ENCODE measurements at regions not wholly inside any gene's neighbourhood (a gene's known extent, or its start where the extent isn't known, plus 50 kb on each side); places are given as distances from the start of the nearest gene placed in this dataset.

DNA sequence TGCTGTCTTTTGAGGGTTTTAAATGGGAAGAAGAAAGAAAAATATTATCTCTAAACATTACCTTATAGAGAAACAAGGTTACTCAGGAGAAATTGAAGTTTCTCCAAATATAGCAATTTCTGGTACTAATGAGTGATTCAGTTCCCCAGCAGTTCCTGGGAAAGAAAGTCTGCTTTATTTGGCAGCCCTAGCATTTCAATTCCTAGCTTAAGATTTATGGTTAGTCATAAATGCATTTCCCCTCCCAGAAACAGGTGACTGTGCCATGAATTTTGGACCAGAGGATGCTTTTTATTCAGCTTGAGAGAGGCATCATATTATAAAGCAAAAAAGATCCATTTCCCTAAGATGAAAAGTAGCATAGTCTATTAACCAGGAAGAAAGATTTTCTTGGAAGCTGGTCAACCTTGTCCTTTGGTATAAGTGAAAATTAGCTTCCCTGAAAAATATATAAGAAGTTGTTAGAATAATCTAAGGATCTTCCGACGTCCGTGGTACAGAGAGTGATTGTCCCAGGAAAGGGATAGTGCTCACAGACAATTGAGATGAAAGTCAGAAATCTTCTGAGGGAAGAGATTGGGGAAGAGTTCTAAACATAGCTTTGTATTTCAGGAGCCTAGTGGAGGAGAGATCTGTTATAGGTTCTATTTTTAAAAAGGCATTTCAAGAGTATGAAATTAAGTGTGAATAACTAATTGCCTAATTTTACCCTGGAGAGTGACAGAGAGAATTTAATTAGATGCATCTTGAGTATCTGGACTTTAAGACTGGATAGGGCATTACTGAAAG is 164.9 kb downstream of the ESM1 start:
- no peak overlapping the region for H2AFZ ChIP-seq (ENCODE audit: low read length, unreplicated experiment)
- no peaks in the 10 kb centered on the region for H3K79me2 ChIP-seq (ENCODE audit: control insufficient read depth, insufficient read depth, low read length, unreplicated experiment)
- no peaks in the 10 kb centered on the region for H3K27me3 ChIP-seq (ENCODE audit: insufficient read depth, low read length)

DNA sequence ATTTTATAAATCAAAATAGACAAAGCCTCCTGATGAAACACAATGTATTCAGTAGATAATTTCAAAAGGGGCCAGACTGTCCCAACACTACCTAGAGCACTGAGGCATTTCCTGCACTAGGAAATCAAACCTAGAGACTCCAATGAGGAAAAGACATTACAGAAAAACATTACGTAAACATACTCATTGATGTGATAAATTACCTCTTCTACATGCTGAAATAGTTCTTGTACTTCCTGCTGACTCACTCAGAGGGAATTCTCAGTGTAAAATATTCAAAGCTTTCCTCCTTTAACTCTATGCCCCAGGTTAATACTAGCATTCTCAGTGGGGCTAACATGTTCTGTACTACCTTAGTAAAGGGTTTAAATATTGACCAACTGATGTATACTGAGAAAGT is 178.0 kb downstream of the ESM1 start:
- Histone ChIP-seq H3K36me3 (ENCODE audit: insufficient read depth, low read length) (no peaks in the 10 kb centered on the region), H3K79me2 (ENCODE audit: control insufficient read depth, insufficient read depth, low read length, unreplicated experiment) (no peaks in the 10 kb centered on the region), H3K4me3 (ENCODE audit: low read depth, low read length) (no peak overlapping the region), H2AFZ (ENCODE audit: low read length, unreplicated experiment) (no peak overlapping the region), H3K27ac (ENCODE audit: low read depth, low read length) (peak overlapping the region; percentile 61), H3K27me3 (ENCODE audit: insufficient read depth, low read length) (no peaks in the 10 kb centered on the region), H3K4me1 (ENCODE audit: control insufficient read depth, insufficient read depth, low read length, unreplicated experiment) (peaks cover 16% of the 10 kb centered on the region)

More for the DNA sequence above, 164.9 kb downstream of the ESM1 start:
- Histone ChIP-seq H3K36me3 (ENCODE audit: insufficient read depth, low read length) (no peaks in the 10 kb centered on the region), H3K27ac (ENCODE audit: low read depth, low read length) (no peak overlapping the region), H3K4me1 (ENCODE audit: control insufficient read depth, insufficient read depth, low read length, unreplicated experiment) (peaks cover 6% of the 10 kb centered on the region), H3K4me3 (ENCODE audit: low read depth, low read length) (no peak overlapping the region)

DNA sequence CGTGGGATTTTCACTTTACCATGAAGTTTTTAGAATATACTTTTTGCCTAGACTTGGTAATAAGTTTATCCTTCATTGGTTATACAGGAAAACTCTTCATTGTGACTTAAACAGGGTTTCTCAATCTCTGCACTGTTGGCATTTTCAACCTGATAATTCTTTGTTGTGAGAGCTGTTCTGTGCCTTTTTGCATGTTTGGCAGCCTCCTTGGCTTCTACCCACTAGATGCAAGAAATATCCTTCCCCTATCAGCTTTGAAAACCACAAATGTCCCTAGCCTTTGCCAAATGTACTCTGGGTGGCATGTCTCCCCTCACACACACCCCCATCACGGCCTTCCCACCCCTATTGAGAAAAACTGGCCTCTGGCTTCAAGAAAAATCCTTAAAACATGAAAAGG is 180.9 kb downstream of the ESM1 start:
- no peaks in the 10 kb centered on the region for H3K36me3 ChIP-seq (ENCODE audit: insufficient read depth, low read length)
- peaks cover 16% of the 10 kb centered on the region for H3K4me1 ChIP-seq (ENCODE audit: control insufficient read depth, insufficient read depth, low read length, unreplicated experiment)
- no peak overlapping the region for H3K4me3 ChIP-seq (ENCODE audit: low read depth, low read length)
- no peaks in the 10 kb centered on the region for H3K27me3 ChIP-seq (ENCODE audit: insufficient read depth, low read length)
- H3K79me2 ChIP-seq (ENCODE audit: control insufficient read depth, insufficient read depth, low read length, unreplicated experiment), result no peaks in the 10 kb centered on the region
- H2AFZ ChIP-seq (ENCODE audit: low read length, unreplicated experiment), result no peak overlapping the region
- no peak overlapping the region for H3K27ac ChIP-seq (ENCODE audit: low read depth, low read length)

DNA sequence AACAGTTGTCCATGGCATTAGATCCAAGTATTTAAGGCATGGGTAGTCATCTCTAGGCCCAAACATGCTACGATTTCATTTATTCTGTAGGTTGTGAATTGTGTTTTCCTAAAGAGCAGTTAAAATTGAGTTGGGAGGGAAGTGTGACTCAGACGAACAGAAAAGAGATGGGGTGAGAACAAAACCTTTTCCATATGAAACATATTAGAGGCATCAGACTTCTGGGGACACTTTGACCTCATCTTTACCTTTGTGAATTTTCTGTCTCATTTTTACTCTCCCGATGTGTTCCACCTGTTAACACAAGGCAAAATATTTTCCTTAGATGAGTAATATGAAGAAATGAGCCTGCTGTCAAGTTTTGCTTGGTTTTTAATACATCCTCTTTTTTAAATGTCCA is 181.3 kb downstream of the ESM1 start:
- Histone ChIP-seq H3K27ac (ENCODE audit: low read depth, low read length) (no peak overlapping the region), H3K79me2 (ENCODE audit: control insufficient read depth, insufficient read depth, low read length, unreplicated experiment) (no peaks in the 10 kb centered on the region), H2AFZ (ENCODE audit: low read length, unreplicated experiment) (no peak overlapping the region), H3K36me3 (ENCODE audit: insufficient read depth, low read length) (no peaks in the 10 kb centered on the region), H3K4me1 (ENCODE audit: control insufficient read depth, insufficient read depth, low read length, unreplicated experiment) (peaks cover 16% of the 10 kb centered on the region), H3K27me3 (ENCODE audit: insufficient read depth, low read length) (no peaks in the 10 kb centered on the region), H3K4me3 (ENCODE audit: low read depth, low read length) (no peak overlapping the region)

DNA sequence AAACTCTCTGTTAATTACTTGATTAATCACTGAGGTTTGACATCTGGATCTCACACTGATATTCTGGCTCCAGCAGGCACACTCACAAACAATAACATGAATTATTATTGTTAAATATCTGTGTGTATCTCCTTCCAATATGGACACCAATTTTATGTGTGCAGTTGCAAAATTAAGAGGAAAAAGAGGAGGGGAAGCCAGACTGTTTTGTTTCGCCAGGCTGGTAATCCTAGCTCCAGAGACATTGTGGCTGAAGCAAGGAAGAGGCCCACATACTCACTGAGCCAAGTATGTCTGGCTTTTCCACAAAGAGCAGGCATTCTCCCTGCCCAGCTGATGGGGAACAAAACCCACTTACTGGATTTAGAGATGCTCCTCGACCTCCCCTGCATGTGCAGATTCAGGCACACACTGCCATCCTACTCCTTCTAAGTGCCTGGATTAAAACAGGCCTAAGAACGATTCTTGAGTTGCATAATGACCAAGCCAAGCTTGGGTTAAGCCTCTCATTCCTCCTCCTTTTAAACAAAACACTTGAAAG is 181.9 kb downstream of the ESM1 start:
- no peak overlapping the region for H3K4me3 ChIP-seq (ENCODE audit: low read depth, low read length)
- no peaks in the 10 kb centered on the region for H3K36me3 ChIP-seq (ENCODE audit: insufficient read depth, low read length)
- peaks cover 16% of the 10 kb centered on the region for H3K4me1 ChIP-seq (ENCODE audit: control insufficient read depth, insufficient read depth, low read length, unreplicated experiment)
- no peaks in the 10 kb centered on the region for H3K79me2 ChIP-seq (ENCODE audit: control insufficient read depth, insufficient read depth, low read length, unreplicated experiment)
- H3K27me3 ChIP-seq (ENCODE audit: insufficient read depth, low read length), result no peaks in the 10 kb centered on the region
- H3K27ac ChIP-seq (ENCODE audit: low read depth, low read length), result no peak overlapping the region
- no peak overlapping the region for H2AFZ ChIP-seq (ENCODE audit: low read length, unreplicated experiment)

DNA sequence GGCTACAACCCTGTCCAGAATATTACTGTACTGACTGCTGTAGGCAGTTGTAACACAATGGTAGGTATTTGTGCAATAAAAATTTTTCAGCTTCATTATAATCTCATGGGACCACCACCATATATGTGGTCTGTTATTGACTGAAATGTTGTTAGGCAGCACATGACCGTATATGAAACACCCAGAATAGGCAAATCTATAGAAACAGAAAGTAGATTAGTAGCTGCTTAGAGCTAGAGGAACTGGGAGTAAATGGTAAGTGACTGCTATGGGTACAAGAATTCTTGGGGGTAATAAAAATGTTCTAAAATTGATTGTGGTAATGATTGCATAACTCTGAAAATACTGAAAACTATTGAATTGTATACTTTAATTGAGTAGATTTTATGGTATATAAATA is 185.7 kb downstream of the ESM1 start:
- Histone ChIP-seq H3K27ac (ENCODE audit: low read depth, low read length) (no peak overlapping the region), H3K4me1 (ENCODE audit: control insufficient read depth, insufficient read depth, low read length, unreplicated experiment) (peaks cover 13% of the 10 kb centered on the region), H2AFZ (ENCODE audit: low read length, unreplicated experiment) (no peak overlapping the region), H3K4me3 (ENCODE audit: low read depth, low read length) (no peak overlapping the region), H3K36me3 (ENCODE audit: insufficient read depth, low read length) (no peaks in the 10 kb centered on the region), H3K27me3 (ENCODE audit: insufficient read depth, low read length) (no peaks in the 10 kb centered on the region), H3K79me2 (ENCODE audit: control insufficient read depth, insufficient read depth, low read length, unreplicated experiment) (no peaks in the 10 kb centered on the region)

DNA sequence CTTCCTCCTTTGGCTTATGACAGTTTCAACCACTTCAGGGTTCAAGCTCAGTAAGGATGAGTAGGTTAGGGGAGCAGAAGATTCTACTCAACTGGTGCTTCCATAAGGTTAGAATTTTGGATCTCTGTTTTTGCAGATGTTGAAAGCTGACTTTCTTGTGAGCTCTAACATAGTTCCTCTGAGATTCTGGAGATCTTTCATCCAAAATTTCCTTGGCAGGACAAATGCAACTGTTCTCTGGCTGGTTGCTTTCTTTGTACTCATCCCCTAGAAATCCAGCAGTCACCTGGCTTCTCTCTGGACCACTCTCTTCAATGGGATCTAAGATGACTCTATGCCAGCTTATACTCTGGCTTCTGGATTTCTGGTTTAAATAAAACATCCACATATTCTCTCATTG is 189.6 kb downstream of the ESM1 start:
- Histone ChIP-seq H3K36me3 (ENCODE audit: insufficient read depth, low read length) (no peaks in the 10 kb centered on the region), H3K4me3 (ENCODE audit: low read depth, low read length) (no peak overlapping the region), H3K27me3 (ENCODE audit: insufficient read depth, low read length) (no peaks in the 10 kb centered on the region), H3K27ac (ENCODE audit: low read depth, low read length) (no peak overlapping the region), H3K79me2 (ENCODE audit: control insufficient read depth, insufficient read depth, low read length, unreplicated experiment) (no peaks in the 10 kb centered on the region), H3K4me1 (ENCODE audit: control insufficient read depth, insufficient read depth, low read length, unreplicated experiment) (peaks cover 4% of the 10 kb centered on the region), H2AFZ (ENCODE audit: low read length, unreplicated experiment) (no peak overlapping the region)

DNA sequence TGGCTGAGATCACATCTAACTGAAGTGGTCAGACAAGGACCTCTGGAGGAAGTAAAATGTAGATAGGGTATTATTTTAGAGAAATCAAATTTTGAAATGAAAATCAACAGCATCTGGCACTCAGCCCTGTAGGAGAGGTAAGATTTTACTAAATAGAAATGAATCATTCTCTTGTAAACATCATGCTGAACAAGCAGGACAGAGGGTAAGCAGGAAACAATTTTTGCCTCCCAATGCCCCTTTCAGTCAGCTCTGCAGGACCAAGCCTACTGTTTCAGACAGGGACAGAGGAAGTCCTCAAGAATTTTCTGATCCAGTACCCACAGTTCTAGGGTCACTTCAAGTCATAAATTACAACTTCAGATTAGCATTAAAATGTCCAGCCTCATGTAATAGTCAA is 190.1 kb downstream of the ESM1 start:
- Histone ChIP-seq H3K27ac (ENCODE audit: low read depth, low read length) (no peak overlapping the region), H2AFZ (ENCODE audit: low read length, unreplicated experiment) (no peak overlapping the region), H3K4me1 (ENCODE audit: control insufficient read depth, insufficient read depth, low read length, unreplicated experiment) (peaks cover 4% of the 10 kb centered on the region), H3K36me3 (ENCODE audit: insufficient read depth, low read length) (no peaks in the 10 kb centered on the region), H3K4me3 (ENCODE audit: low read depth, low read length) (no peak overlapping the region), H3K79me2 (ENCODE audit: control insufficient read depth, insufficient read depth, low read length, unreplicated experiment) (no peaks in the 10 kb centered on the region), H3K27me3 (ENCODE audit: insufficient read depth, low read length) (no peaks in the 10 kb centered on the region)

DNA sequence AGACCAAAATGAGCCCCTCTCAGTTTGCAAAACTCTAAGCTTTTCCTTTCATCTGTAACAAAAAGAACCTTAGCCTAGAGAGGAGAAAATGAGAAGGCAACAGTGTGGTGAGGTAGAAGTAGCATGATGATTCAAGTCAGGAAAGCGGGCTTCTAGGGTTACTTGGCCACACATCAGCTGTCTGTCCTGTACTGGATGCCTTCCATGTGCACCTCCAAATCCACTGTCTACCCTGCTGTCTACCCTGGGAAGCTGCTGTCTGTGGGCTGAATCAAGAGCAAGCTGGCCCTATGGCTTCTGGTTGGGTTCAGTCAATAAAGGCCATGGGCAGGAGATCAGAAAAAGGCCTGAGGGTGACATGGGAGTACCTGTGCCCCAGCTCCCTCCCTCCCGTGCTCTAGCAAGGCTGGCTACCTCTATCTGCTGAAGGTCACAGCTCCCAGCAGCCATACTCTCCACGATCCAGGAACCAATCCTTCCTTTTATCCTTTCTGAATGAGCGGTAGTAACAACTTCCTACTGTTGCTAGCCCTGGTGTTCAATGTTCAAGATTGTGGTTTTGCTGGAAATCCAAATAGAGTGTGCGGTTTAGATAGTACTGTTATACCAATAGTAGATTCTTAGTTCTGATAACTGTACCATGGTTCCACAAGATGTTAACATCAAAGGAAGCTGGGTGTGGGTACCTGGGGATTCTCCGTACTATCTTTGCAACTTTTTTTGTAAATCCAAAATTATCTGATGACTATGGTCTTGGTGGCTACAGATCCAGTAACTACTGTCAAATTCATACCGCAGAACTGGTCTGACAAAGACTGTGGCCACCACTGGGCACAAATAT is 191.0 kb downstream of the ESM1 start:
- H3K27ac ChIP-seq (ENCODE audit: low read depth, low read length), result no peak overlapping the region
- H2AFZ ChIP-seq (ENCODE audit: low read length, unreplicated experiment), result no peak overlapping the region
- no peaks in the 10 kb centered on the region for H3K27me3 ChIP-seq (ENCODE audit: insufficient read depth, low read length)
- no peaks in the 10 kb centered on the region for H3K36me3 ChIP-seq (ENCODE audit: insufficient read depth, low read length)
- H3K4me3 ChIP-seq (ENCODE audit: low read depth, low read length), result no peak overlapping the region
- H3K4me1 ChIP-seq (ENCODE audit: control insufficient read depth, insufficient read depth, low read length, unreplicated experiment), result peaks cover 4% of the 10 kb centered on the region
- H3K79me2 ChIP-seq (ENCODE audit: control insufficient read depth, insufficient read depth, low read length, unreplicated experiment), result no peaks in the 10 kb centered on the region

DNA sequence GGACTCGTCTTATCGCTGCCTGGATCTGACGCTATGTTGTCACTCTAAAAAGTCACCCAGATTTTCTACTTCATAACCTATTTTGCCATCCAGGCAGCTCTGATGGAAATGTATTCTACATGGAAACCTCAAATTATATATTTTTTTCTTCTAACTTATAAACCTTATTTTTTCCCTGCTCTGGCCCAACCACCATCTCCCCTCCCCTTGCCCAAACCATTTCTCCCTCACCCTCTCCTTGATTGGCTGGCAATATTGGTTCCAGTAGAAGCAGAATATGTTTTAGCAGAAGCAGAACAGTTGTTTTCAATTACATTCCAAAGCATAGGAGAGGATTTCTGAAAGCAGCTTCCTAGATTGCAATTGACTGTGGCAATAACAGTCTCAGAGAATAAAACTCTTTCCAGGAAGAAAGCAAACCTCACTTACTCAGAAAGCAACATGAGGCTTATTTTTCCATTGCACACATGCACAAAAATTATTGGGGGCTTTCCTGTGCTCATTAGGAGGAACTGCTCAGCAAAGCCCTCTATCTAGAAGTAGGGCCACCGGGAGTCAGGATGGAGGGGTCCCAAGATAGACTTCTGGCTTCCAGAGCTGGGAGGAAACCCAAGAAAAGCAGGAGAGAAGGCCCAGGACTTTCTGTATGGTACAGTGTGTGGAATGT is 191.8 kb downstream of the ESM1 start:
- no peak overlapping the region for H2AFZ ChIP-seq (ENCODE audit: low read length, unreplicated experiment)
- H3K4me3 ChIP-seq (ENCODE audit: low read depth, low read length), result no peak overlapping the region

More for the DNA sequence above, 191.8 kb downstream of the ESM1 start:
- Histone ChIP-seq H3K79me2 (ENCODE audit: control insufficient read depth, insufficient read depth, low read length, unreplicated experiment) (no peaks in the 10 kb centered on the region), H3K4me1 (ENCODE audit: control insufficient read depth, insufficient read depth, low read length, unreplicated experiment) (peaks cover 4% of the 10 kb centered on the region), H3K36me3 (ENCODE audit: insufficient read depth, low read length) (no peaks in the 10 kb centered on the region), H3K27me3 (ENCODE audit: insufficient read depth, low read length) (no peaks in the 10 kb centered on the region), H3K27ac (ENCODE audit: low read depth, low read length) (no peak overlapping the region)
